Muscle of arm (tissue), 1 donor: ENCODE measurements at regions not wholly inside any gene's neighbourhood (a gene's known extent, or its start where the extent isn't known, plus 50 kb on each side); places are given as distances from the start of the nearest gene placed in this dataset.

Experiments
- DNase-seq: peaks from one replicate; pipeline ENCODE4 v3.0.0-alpha.2; 2013

GRCh38 chr2:239521518-239521815 is 120.6 kb upstream of the HDAC4 start:
- no peak for DNase-seq

GRCh38 chr2:239520811-239521517 is 120.1 kb upstream of the HDAC4 start:
- no peak for DNase-seq

- no peak for DNase-seq
Observed at GRCh38 chr2:239519921-239520585, 119.2 kb upstream of the HDAC4 start.

GRCh38 chr2:239519089-239519920 is 118.5 kb upstream of the HDAC4 start:
- no peak for DNase-seq

GRCh38 chr2:239518286-239519088 is 117.7 kb upstream of the HDAC4 start:
- no peak for DNase-seq

- no peak for DNase-seq
Observed at GRCh38 chr2:239517686-239518085, 116.9 kb upstream of the HDAC4 start.

GRCh38 chr2:239516954-239517305 is 116.1 kb upstream of the HDAC4 start:
- DNase-seq, result no peak

GRCh38 chr2:239516286-239516953 is 115.6 kb upstream of the HDAC4 start:
- no peak for DNase-seq

- DNase-seq, result no peak
Observed at GRCh38 chr2:239514754-239515530, 114.1 kb upstream of the HDAC4 start.

- no peak for DNase-seq
Observed at GRCh38 chr2:239512054-239512453, 111.2 kb upstream of the HDAC4 start.

- no peak for DNase-seq
Observed at GRCh38 chr2:239509373-239510143, 108.7 kb upstream of the HDAC4 start.

GRCh38 chr2:239508261-239508660 is 107.4 kb upstream of the HDAC4 start:
- no peak for DNase-seq

GRCh38 chr2:239507576-239508258 is 106.9 kb upstream of the HDAC4 start:
- DNase-seq, result no peak

GRCh38 chr2:239506961-239507360 is 106.1 kb upstream of the HDAC4 start:
- DNase-seq, result no peak

- DNase-seq, result peak; percentile 34
Observed at GRCh38 chr2:239506101-239506857, 105.5 kb upstream of the HDAC4 start.

- DNase-seq, result no peak
Observed at GRCh38 chr2:239504643-239505235, 103.9 kb upstream of the HDAC4 start.

- no peak for DNase-seq
Observed at GRCh38 chr2:239502430-239503186, 101.8 kb upstream of the HDAC4 start.
